UCSD-AML1 (cell line): ENCODE measurements at regions not wholly inside any gene's neighbourhood (a gene's known extent, or its start where the extent isn't known, plus 50 kb on each side); places are given as distances from the start of the nearest gene placed in this dataset.
"Not testable (repeated sequence)": the region's sequence is repeated elsewhere in the genome, so short reads cannot be mapped to it uniquely, and the experiment has no call there.

Experiments
- DNase-seq: peaks from one replicate; lab custom pipeline; 2025; ENCODE audit not compliant: unreplicated experiment; lab: John Stamatoyannopoulos, UW

- no peak for DNase-seq
Observed at GRCh38 chr5:125630237-125630636, 793.0 kb upstream of the GRAMD2B start.

GRCh38 chr5:125633523-125633922, 789.7 kb upstream of the GRAMD2B start:
- DNase-seq: no peak

- DNase-seq: no peak
Observed at GRCh38 chr5:125634216-125634835, 788.9 kb upstream of the GRAMD2B start.

DNA sequence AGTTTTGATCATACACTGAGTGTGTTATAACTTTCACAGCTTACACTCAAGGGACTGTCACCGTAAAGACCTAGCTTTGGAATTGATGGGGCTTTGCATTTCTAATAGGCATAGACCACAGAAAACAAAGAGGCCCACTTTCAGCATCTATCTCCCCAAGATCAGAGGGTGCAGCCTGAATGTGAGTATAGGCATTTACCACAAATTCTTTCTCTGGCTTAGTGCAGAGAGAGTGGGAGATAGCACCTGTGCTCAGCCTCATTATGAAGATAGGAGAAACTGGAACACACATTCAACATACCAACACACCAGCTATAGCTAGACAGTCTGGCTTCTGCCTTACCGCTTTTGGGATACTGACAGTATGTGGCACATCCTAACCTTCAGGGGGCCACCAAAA, 783.4 kb upstream of the GRAMD2B start:
- DNase-seq: no peak

- DNase-seq: no peak
Observed at GRCh38 chr5:125652761-125653160, 770.4 kb upstream of the GRAMD2B start.

GRCh38 chr5:125654392-125654791, 768.8 kb upstream of the GRAMD2B start:
- no peak for DNase-seq

- DNase-seq: no peak
Observed at GRCh38 chr5:125655156-125655555, 768.1 kb upstream of the GRAMD2B start.

DNA sequence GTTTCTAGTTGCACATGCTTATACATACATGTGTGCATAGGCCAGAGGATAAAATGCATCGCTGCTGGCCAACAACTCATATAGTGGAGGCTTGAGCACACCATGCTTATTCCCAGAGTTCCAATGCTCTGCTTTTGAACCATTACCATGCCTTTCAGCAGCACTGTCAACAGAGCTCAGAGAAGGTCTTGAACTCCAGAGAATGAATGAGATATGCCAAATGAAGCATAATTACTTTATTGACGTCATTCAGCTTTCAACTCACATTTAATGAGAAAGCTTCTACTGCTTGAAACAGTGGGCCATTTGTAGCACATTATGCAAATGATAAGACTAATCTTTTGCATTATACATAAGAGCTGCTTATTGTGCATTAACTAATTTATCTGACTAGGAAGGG, 765.3 kb upstream of the GRAMD2B start:
- DNase-seq: no peak

GRCh38 chr5:125659316-125660023, 763.7 kb upstream of the GRAMD2B start:
- no peak for DNase-seq

DNA sequence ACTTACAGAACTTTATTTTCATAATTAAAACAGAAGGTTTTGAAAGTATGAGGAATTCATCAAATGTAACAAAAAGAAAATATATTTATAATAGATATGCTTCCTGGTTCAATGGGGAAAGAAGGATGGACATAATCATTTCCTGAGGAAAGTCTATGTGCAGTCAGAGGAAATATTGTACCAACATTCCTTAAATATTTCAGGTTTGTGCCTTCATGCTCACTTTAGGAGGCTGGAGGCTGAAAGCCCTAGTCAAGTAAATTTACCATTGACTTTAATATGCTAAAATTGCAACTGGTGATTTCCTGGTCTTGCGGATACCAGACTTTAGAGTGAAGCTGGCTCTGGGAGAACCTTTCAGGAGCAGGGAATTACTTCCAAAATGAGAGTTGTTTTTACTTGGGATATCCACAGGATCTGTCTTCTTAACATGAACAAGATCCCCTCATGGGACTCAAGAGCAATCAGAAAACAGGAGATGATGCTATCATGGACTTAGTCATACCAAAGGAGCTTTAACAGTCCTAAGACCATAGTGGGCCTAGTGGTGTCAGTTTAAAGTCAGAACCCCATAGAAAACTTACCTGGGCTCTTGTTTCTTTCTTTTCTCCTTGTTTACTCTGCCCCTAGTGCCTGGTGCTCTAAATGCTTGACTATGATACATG, 762.8 kb upstream of the GRAMD2B start:
- DNase-seq: no peak

- DNase-seq: no peak
Observed at GRCh38 chr5:125661584-125661983, 761.6 kb upstream of the GRAMD2B start.

DNA sequence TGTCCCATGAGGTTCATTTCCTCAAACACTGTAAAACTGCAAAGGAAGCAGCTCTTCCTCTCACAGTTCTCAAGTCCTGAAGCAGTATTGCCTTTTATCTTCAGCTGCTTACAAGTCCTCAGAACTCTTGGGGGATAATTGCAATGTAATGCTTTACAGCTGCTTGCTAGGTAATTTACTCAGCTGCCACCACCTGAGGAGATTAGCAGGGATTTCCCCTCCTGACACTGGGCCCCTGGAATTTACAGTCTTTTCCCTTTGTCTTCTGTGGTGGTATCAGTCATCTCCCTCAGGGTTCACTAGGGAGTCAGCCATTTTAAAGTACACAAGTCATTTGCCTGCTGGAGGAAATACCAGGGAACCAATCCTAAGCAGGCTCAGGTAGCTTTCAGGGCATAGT, 754.3 kb upstream of the GRAMD2B start:
- no peak for DNase-seq

GRCh38 chr5:125673359-125673950, 749.8 kb upstream of the GRAMD2B start:
- no peak for DNase-seq

DNA sequence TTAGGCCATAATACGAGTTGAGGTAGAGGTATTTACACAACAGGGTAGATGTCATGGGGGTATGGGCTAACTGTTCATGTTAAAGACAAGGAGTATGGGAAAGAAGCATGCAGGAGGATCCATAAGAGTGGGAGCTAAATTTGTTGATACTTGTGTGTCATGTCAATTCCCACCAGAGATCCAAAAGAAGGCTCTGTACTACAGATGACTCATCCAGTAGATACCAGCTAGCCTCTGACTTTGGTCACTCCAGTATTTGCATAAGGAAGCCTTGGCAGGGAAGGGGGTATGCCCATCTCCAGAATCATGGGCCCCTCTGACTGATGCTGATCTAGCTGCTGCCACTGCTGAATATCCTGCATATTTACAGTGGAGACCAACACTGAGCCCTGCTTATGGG, 743.7 kb upstream of the GRAMD2B start:
- DNase-seq: no peak

GRCh38 chr5:125683669-125684068, 739.5 kb upstream of the GRAMD2B start:
- no peak for DNase-seq

DNA sequence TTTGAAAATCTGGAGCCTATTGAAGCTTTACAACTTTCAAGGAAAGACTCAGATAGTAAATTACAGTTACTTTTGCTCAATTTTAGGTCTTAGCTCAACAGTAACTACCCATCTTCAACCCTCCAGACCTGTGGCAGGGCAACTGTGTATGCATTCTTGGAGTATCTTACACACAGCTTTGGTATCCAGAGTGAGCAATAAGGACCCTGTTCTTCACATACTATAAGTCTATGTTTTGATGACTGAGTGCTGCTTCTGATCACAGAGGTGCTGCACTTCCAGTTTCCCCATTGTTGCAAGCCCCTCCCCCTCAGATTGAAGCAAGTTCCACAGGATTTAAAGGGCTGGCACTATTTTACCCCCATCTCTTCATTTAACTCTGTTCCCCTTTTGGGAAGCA, 737.4 kb upstream of the GRAMD2B start:
- DNase-seq: no peak

DNA sequence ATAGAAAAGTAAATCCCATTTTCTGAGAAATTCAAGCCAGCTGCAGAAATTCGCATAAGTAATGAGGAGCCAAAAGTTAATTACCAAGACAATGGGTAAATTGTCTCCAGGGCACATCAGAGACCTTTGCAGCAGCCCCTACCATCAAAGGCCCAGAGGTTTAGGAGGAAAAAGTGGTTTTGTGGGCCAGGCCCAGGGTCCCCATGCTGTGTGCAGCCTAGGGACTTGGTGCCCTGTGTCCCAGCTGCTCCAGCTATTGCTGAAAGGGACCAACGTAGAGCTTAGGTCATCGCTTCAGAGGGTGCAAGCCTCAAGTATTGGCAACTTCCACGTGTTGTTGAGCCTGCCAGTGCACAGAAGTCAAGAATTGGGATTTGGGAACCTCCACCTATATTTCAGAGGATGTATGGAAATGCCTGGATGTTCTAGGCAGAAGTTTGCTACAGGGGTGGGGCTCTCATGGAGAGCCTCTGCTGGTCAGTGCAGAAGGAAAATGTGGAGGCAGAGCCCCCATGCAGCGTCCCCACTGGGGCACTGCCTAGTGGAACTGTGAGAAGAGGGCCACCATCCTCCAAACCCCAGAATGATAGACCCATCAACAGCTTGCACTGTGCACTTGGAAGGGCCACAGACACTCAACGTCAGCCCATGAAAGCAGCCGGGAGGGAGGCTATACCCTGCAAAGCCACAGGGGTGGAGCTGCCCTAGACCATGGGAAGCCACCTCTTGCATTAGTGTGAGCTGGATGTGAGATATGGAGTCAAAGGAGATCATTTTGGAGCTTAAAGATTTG, 731.3 kb upstream of the GRAMD2B start:
- DNase-seq: not testable (repeated sequence)

- DNase-seq: no peak
Observed at GRCh38 chr5:125695996-125696655, 727.1 kb upstream of the GRAMD2B start.

- DNase-seq: no peak
Observed at GRCh38 chr5:125696762-125697161, 726.4 kb upstream of the GRAMD2B start.

DNA sequence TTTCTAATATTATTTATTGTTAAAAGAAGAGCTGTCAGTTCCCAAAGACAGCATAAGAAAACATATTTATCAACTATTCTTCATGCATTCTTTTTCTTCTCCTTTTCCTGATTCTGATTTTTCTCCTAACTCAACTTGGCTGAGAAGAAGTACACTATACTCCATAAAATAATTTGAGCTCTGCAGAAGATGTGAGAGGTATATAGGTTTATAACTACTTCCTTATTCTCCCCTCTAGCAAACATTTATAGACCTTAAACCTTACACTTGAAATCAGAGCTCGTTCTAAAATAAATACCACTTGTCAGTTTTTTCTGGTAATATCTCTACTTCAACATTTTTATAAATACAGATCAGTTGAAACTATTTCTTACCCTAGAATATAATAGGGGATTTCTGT, 724.8 kb upstream of the GRAMD2B start:
- no peak for DNase-seq

DNA sequence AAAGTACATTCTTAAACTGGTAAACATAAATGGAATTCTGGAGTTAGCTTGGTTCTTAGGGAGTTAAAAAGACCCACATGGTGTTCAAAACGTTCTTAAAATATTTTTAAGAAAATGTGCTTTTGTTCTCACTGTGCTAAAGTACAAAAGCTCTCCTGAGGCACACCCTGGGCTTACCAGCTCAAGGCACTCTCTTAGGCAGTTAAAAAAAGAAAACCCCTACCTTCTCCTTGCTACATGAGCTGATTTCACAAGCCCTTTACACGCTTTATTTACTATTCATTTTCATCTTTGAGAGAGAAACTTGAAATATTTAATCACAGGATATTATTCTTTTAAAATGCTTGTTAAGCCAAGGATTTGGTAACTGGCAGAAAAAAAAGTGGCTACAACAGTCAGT, 723.3 kb upstream of the GRAMD2B start:
- DNase-seq: no peak
